Fibroblast of lung (primary cell): ENCODE measurements at regions not wholly inside any gene's neighbourhood (a gene's known extent, or its start where the extent isn't known, plus 50 kb on each side); places are given as distances from the start of the nearest gene placed in this dataset.
A peak's percentile ranks its signal among the peaks of the same experiment; 100 is the strongest.

ENCODE experiments used
- DNase-seq, 2 donors: peaks; one replicate each; pipeline versions ENCODE4 v3.0.0 to v3.0.0-alpha.2; 2010; ENCODE audit warnings: low read depth in 2 of 2
- H2AFZ ChIP-seq: 2 replicates; pipeline ENCODE4 v1.5.1; 2012; ENCODE audit warnings: low read length, control low read depth, inconsistent platforms
- H3K27ac ChIP-seq: 2 replicates; pipeline ENCODE4 v1.5.1; 2011; ENCODE audit warnings: low read length, control low read depth; ENCODE audit not compliant: insufficient read depth
- H3K27me3 ChIP-seq: 2 replicates; pipeline ENCODE4 v1.5.1; 2011; ENCODE audit warnings: mild to moderate bottlenecking, low read length; ENCODE audit not compliant: control insufficient read depth, insufficient read depth
- H3K36me3 ChIP-seq: 2 replicates; pipeline ENCODE4 v1.5.1; 2011; ENCODE audit warnings: low read length; ENCODE audit not compliant: control insufficient read depth, insufficient read depth
- H3K4me1 ChIP-seq: 2 replicates; pipeline ENCODE4 v1.5.1; 2011; ENCODE audit warnings: low read length; ENCODE audit not compliant: control insufficient read depth, insufficient read depth; ENCODE audit errors: extremely low read depth
- H3K4me2 ChIP-seq: 2 replicates; pipeline ENCODE4 v1.5.1; 2011; ENCODE audit warnings: low read length, control low read depth; ENCODE audit not compliant: insufficient read depth; ENCODE audit errors: extremely low read depth
- H3K4me3 ChIP-seq, 4 experiments: fragments of 200-600 bp in 1 of 4; sonication (generic) in 1 of 4; replicated peaks in 1 of 4; 2 replicates each; pipeline ENCODE4 v1.5.1; 2011 to 2016; ENCODE audit warnings: low read length in 4 of 4, low read depth in 3 of 4, mild to moderate bottlenecking in 3 of 4, control low read depth in 2 of 4, inconsistent platforms in 1 of 4, mixed read lengths in 1 of 4; ENCODE audit not compliant: insufficient read depth in 1 of 4; ENCODE audit errors: control extremely low read depth in 1 of 4
- H3K79me2 ChIP-seq: 2 replicates; pipeline ENCODE4 v1.5.1; 2012; ENCODE audit warnings: mild to moderate bottlenecking, low read length, inconsistent platforms; ENCODE audit not compliant: control insufficient read depth, insufficient read depth
- H3K9ac ChIP-seq: 2 replicates; pipeline ENCODE4 v1.5.1; 2011; ENCODE audit warnings: mild to moderate bottlenecking, low read length, control low read depth; ENCODE audit not compliant: insufficient read depth
- H3K9me3 ChIP-seq: 2 replicates; pipeline ENCODE4 v1.5.1; 2012; ENCODE audit warnings: low read depth, low read length; ENCODE audit not compliant: control insufficient read depth, insufficient read depth
- H4K20me1 ChIP-seq: 2 replicates; pipeline ENCODE4 v1.5.1; 2011; ENCODE audit warnings: low read length; ENCODE audit not compliant: control insufficient read depth, insufficient read depth; ENCODE audit errors: extremely low read depth
- CTCF ChIP-seq, 2 donors: IDR thresholded peaks in 1 of 2; conservative IDR thresholded peaks in 1 of 2; 1 replicate in 1 of 2; 2 replicates in 1 of 2; pipeline ENCODE4 v1.5.1; 2011 to 2012; ENCODE audit warnings: low read length in 2 of 2, control low read depth in 1 of 2, inconsistent platforms in 1 of 2, low read depth in 1 of 2, mild to moderate bottlenecking in 1 of 2
- EZH2 ChIP-seq: IDR thresholded peaks from 2 replicates; pipeline ENCODE4 v1.5.1; 2012; ENCODE audit warnings: low read length, control low read depth, mild to moderate bottlenecking; ENCODE audit errors: missing control alignments

DNA sequence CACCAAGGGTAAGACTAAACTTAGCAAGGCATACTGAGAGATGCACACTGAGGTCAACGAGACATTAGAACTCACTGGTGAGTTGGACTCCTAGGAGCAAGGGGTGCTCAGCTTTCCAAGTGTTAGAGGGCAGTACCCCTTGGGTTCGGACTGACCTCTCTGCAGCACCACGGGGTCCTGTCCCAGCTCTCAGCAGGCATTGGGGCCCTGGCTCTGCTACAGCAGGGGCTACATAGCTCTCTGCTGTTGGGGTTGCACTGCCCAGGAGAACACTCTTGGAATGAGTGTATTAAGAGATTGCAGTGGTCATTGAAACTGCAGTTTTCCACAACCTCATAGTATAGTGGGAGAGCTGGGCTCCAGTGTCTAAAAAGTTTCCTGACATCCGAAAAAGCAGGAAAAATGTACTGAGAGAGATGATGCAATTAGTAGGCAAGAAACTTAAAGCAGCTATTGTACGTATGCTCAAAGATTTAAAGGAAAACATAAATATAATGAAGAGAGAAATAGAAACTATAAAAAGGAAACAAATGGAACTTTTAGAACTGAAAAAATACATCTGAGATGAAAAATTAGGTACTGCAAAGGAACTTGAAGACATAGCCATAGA is 132.5 kb upstream of the MAX start:
- Histone ChIP-seq H3K9me3 (no peaks in the 10 kb centered on the region), H3K27me3 (no peaks in the 10 kb centered on the region), H2AFZ (no peak overlapping the region), H3K27ac (no peak overlapping the region), H4K20me1 (no peaks in the 10 kb centered on the region), H3K4me2 (no peak overlapping the region), H3K4me1 (peaks cover 32% of the 10 kb centered on the region), H3K9ac (no peak overlapping the region), H3K79me2 (no peaks in the 10 kb centered on the region), H3K4me3 (no peak overlapping the region), H3K36me3 (no peaks in the 10 kb centered on the region)
- TF ChIP-seq CTCF (conservative IDR thresholded peaks at IDR 0.05 in 1 of 2, IDR thresholded peaks at IDR 0.05 in 1 of 2; ENCODE audit: low read depth in 1 of 2, low read length in 2 of 2) (no peak), EZH2 (no peak)
- DNase-seq: no peak

DNA sequence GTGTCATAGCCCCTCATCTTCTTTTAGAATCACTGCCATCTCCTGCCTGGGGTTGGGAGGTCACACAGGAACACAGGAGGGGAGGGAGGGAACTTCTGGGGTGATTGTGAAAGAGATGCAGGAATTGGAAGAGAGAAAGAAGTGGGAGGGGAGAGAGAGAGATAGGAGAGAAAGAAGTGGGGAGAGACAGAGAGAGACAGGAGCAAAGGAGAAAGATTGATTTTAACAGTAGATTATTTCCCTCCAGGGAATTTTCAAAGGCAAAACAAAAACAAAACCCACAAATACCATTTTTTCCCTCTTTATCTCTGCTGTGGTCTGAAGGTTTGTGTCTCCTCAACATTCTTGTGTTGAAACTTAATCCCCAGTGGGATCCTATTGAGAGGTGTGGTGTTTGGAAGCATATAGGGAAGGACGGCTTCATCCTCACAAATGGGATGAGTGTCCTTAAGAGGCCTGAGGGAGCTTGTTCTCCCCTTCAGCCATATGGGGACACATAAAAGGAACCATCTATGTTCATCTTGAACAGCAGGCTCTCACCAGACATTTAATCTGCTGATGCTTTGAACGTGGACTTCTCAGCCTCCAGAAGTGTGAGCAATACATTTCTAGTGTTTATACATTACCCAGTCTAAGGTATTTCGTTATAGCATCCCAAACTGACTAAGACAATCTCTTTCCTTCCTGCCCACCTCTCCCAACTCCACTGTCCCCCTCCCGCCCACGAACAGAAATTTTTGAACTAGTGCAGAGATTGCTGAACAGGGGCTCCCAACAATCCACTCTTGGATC is 134.9 kb upstream of the MAX start:
- Histone ChIP-seq H3K4me1 (peaks cover 28% of the 10 kb centered on the region), H4K20me1 (no peaks in the 10 kb centered on the region), H3K27ac (no peak overlapping the region), H3K4me3 (no peak overlapping the region), H3K79me2 (no peaks in the 10 kb centered on the region), H3K27me3 (no peaks in the 10 kb centered on the region), H3K9ac (no peak overlapping the region), H3K4me2 (no peak overlapping the region), H3K36me3 (no peaks in the 10 kb centered on the region), H3K9me3 (no peaks in the 10 kb centered on the region), H2AFZ (no peak overlapping the region)
- peak; percentile 20 to 69 for DNase-seq
- TF ChIP-seq EZH2: no peak
- TF ChIP-seq CTCF (conservative IDR thresholded peaks at IDR 0.05 in 1 of 2, IDR thresholded peaks at IDR 0.05 in 1 of 2; ENCODE audit: low read depth in 1 of 2, low read length in 2 of 2): no peak

GRCh38 chr14:65237941-65238340 is 135.6 kb upstream of the MAX start:
- no peak overlapping the region for H3K4me2 ChIP-seq
- no peaks in the 10 kb centered on the region for H3K36me3 ChIP-seq
- no peak overlapping the region for H3K4me3 ChIP-seq
- no peaks in the 10 kb centered on the region for H3K27me3 ChIP-seq
- H3K4me1 ChIP-seq: peaks cover 28% of the 10 kb centered on the region
- H3K27ac ChIP-seq: no peak overlapping the region
- H3K9me3 ChIP-seq: no peaks in the 10 kb centered on the region
- H2AFZ ChIP-seq: no peak overlapping the region
- peak in 1 of 2 donors; percentile 35 for DNase-seq
- H3K79me2 ChIP-seq: no peaks in the 10 kb centered on the region
- no peak overlapping the region for H3K9ac ChIP-seq
- no peaks in the 10 kb centered on the region for H4K20me1 ChIP-seq
- TF ChIP-seq EZH2 (no peak), CTCF (conservative IDR thresholded peaks at IDR 0.05 in 1 of 2, IDR thresholded peaks at IDR 0.05 in 1 of 2; ENCODE audit: low read depth in 1 of 2, low read length in 2 of 2) (no peak)
